AG10803 (cell line): ENCODE measurements at regions not wholly inside any gene's neighbourhood (a gene's known extent, or its start where the extent isn't known, plus 50 kb on each side); places are given as distances from the start of the nearest gene placed in this dataset.

Experiments used
- DNase-seq: peaks from one replicate; pipeline ENCODE4 v3.0.0; 2010; ENCODE audit warnings: low read depth
- H3K4me3 ChIP-seq: 2 replicates; pipeline ENCODE4 v1.5.1; 2011; ENCODE audit warnings: mild to moderate bottlenecking, low read length, control low read depth
- CTCF ChIP-seq: conservative IDR thresholded peaks from 2 replicates; pipeline ENCODE4 v1.5.1; 2011; ENCODE audit warnings: mild to moderate bottlenecking, low read length, control low read depth, inconsistent platforms

GRCh38 chr3:61451841-61452240, 109.5 kb upstream of the PTPRG start:
- no peak for TF ChIP-seq CTCF
- H3K4me3 ChIP-seq: no peak overlapping the region
- peak; percentile 18 for DNase-seq

GRCh38 chr3:61452535-61453090, 108.8 kb upstream of the PTPRG start:
- peak; percentile 59 for DNase-seq
- no peak for TF ChIP-seq CTCF
- H3K4me3 ChIP-seq: no peak overlapping the region

GRCh38 chr3:61454006-61454585, 107.3 kb upstream of the PTPRG start:
- no peak overlapping the region for H3K4me3 ChIP-seq
- no peak for DNase-seq
- TF ChIP-seq CTCF: no peak

GRCh38 chr3:61454801-61455200, 106.6 kb upstream of the PTPRG start:
- H3K4me3 ChIP-seq: no peak overlapping the region
- TF ChIP-seq CTCF: no peak
- no peak for DNase-seq

- H3K4me3 ChIP-seq: no peak overlapping the region
- peak; percentile 13 for DNase-seq
- no peak for TF ChIP-seq CTCF
Observed at GRCh38 chr3:61460636-61461035, 100.7 kb upstream of the PTPRG start.

- TF ChIP-seq CTCF: no peak
- no peak for DNase-seq
- no peak overlapping the region for H3K4me3 ChIP-seq
Observed at GRCh38 chr3:61463191-61463590, 98.2 kb upstream of the PTPRG start.

- DNase-seq: no peak
Observed at GRCh38 chr3:61464518-61465140, 96.7 kb upstream of the PTPRG start.

More at GRCh38 chr3:61464518-61465140, 96.7 kb upstream of the PTPRG start:
- no peak for TF ChIP-seq CTCF
- H3K4me3 ChIP-seq: no peak overlapping the region
